ENCODE measurements at regions not wholly inside any gene's neighbourhood (a gene's known extent, or its start where the extent isn't known, plus 50 kb on each side); places are given as distances from the start of the nearest gene placed in this dataset.

DNA sequence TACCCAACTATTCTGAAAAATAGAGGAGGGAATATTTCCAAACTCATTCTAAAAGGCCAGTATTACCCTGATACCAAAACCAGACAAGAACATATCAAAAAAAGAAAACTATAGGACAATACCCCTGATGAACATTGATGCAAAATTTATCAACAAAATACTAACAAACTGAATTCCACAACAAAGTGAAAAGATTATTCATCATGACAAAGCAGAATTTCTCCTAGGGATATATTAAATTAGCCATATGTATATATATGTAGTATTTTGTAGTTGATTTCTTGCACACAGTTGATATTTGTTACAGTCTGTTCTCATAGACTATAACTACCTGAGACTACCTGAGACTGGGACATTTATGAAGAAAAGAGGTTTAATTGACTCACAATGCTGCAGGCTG, 495.0 kb upstream of the SPRY2 start:
- TF ChIP-seq EP300 (IDR thresholded peaks at IDR 0.05) (no peak), POLR2A (IDR thresholded peaks at IDR 0.05) (no peak), POLR2AphosphoS5 (IDR thresholded peaks at IDR 0.05) (no peak)
- TF ChIP-seq, protein P1, sequence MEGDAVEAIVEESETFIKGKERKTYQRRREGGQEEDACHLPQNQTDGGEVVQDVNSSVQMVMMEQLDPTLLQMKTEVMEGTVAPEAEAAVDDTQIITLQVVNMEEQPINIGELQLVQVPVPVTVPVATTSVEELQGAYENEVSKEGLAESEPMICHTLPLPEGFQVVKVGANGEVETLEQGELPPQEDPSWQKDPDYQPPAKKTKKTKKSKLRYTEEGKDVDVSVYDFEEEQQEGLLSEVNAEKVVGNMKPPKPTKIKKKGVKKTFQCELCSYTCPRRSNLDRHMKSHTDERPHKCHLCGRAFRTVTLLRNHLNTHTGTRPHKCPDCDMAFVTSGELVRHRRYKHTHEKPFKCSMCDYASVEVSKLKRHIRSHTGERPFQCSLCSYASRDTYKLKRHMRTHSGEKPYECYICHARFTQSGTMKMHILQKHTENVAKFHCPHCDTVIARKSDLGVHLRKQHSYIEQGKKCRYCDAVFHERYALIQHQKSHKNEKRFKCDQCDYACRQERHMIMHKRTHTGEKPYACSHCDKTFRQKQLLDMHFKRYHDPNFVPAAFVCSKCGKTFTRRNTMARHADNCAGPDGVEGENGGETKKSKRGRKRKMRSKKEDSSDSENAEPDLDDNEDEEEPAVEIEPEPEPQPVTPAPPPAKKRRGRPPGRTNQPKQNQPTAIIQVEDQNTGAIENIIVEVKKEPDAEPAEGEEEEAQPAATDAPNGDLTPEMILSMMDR (IDR thresholded peaks at IDR 0.05): no peak

All from upper lobe of left lung (tissue), 4 donors.